HG02970 (cell line): ENCODE measurements at regions not wholly inside any gene's neighbourhood (a gene's known extent, or its start where the extent isn't known, plus 50 kb on each side); places are given as distances from the start of the nearest gene placed in this dataset.

Experiments used
- ATAC-seq: cut with Tn5 transposase; IDR thresholded peaks from one replicate; pipeline ENCODE4 v1.9.1; 2021; ENCODE audit warnings: mild to moderate bottlenecking, moderate library complexity, moderate number of reproducible peaks; ENCODE audit not compliant: unreplicated experiment, low FRiP score

GRCh38 chr20:40254023-40254772 is 434.8 kb downstream of the MAFB start:
- ATAC-seq = no peak

- ATAC-seq = no peak
Observed at GRCh38 chr20:40251284-40251932, 437.6 kb downstream of the MAFB start.

- no peak for ATAC-seq
Observed at GRCh38 chr20:40249805-40250204, 439.2 kb downstream of the MAFB start.

GRCh38 chr20:40245829-40246228 is 443.2 kb downstream of the MAFB start:
- ATAC-seq = no peak

GRCh38 chr20:40244286-40244685 is 444.8 kb downstream of the MAFB start:
- no peak for ATAC-seq

- ATAC-seq = no peak
Observed at GRCh38 chr20:40241596-40242343, 447.3 kb downstream of the MAFB start.

- ATAC-seq = no peak
Observed at GRCh38 chr20:40238511-40238910, 450.5 kb downstream of the MAFB start.

GRCh38 chr20:40234593-40234992 is 454.4 kb downstream of the MAFB start:
- ATAC-seq = no peak

- no peak for ATAC-seq
Observed at GRCh38 chr20:40233406-40233805, 455.6 kb downstream of the MAFB start.

GRCh38 chr20:40232756-40233155 is 456.3 kb downstream of the MAFB start:
- no peak for ATAC-seq

GRCh38 chr20:40232273-40232672 is 456.8 kb downstream of the MAFB start:
- ATAC-seq = no peak

- ATAC-seq = no peak
Observed at GRCh38 chr20:40230486-40230885, 458.6 kb downstream of the MAFB start.

GRCh38 chr20:40225596-40225995 is 463.4 kb downstream of the MAFB start:
- no peak for ATAC-seq

- ATAC-seq = no peak
Observed at GRCh38 chr20:40223810-40224209, 465.2 kb downstream of the MAFB start.

- no peak for ATAC-seq
Observed at GRCh38 chr20:40218971-40219370, 470.1 kb downstream of the MAFB start.

GRCh38 chr20:40218316-40218969 is 470.6 kb downstream of the MAFB start:
- no peak for ATAC-seq

GRCh38 chr20:40207655-40208054 is 481.4 kb downstream of the MAFB start:
- no peak for ATAC-seq

GRCh38 chr20:40205971-40206370 is 483.1 kb downstream of the MAFB start:
- ATAC-seq = no peak

GRCh38 chr20:40203032-40203431 is 486.0 kb downstream of the MAFB start:
- ATAC-seq = no peak

- ATAC-seq = no peak
Observed at GRCh38 chr20:40197691-40198090, 491.3 kb downstream of the MAFB start.

- ATAC-seq = no peak
Observed at GRCh38 chr20:40196846-40197436, 492.1 kb downstream of the MAFB start.
